H1 (cell line): ENCODE measurements at regions not wholly inside any gene's neighbourhood (a gene's known extent, or its start where the extent isn't known, plus 50 kb on each side); places are given as distances from the start of the nearest gene placed in this dataset.

Experiments
- CHD2 ChIP-seq: IDR thresholded peaks from 2 replicates; pipeline ENCODE4 v1.6.1; 2012; ENCODE audit warnings: low read length, improper control_type of control experiment
- PHF8 ChIP-seq: fragments of 200-600 bp; sonication (generic); conservative IDR thresholded peaks from 2 replicates; pipeline ENCODE4 v1.7.1; 2012; ENCODE audit warnings: low read depth, mild to moderate bottlenecking, inconsistent platforms, low read length, moderate library complexity
- RFX5 ChIP-seq: IDR thresholded peaks from 2 replicates; pipeline ENCODE4 v1.6.1; 2011; ENCODE audit warnings: low read depth, low read length, improper control_type of control experiment, borderline replicate concordance
- SIX5 ChIP-seq: IDR thresholded peaks from 2 replicates; pipeline ENCODE4 v1.6.1; 2011; ENCODE audit warnings: mild to moderate bottlenecking, low read depth, low read length
- TF ChIP-seq, protein P1 (sequence below): fragments of 300-600 bp; sonication (generic); IDR thresholded peaks from 2 replicates; pipeline ENCODE4 v1.7.1; 2012; ENCODE audit warnings: low read length, moderate library complexity, mild to moderate bottlenecking, inconsistent platforms; ENCODE audit not compliant: insufficient replicate concordance

DNA sequence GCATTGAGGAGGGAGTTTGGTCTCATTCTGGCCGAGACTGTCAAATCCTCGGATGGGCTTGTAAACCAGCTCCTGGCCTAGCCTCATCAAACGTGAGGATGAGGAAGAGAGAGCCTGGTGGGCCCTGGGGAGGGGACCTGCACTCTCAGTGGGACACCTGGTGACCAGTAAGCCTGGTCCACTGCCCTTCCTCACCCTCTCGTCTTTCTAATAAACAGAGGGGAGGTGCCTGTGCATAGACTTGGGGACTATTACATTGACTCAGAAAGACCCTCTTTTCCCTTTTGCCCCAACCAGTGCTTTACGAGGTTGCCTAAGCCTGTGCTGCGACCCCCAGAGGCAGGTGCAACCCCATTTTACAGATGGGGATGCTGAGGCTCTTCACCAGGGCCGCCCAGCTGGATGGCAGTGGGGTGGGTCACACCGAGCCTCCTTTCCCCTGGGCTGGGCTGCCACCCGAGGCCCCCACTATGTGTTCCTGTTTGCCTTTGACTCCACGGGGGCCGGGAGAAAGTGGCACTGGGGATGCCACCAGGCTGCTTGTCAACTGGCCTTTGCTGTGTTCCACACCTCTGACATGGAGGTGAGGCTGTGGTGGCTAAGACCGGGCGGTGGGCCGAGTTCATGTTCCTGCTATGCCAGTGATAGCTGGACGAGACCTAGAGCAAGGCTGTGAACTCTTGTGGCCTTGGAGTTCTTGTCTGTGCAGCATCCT is 85.9 kb downstream of the GLI2 start (continued):
- TF ChIP-seq, protein P1, sequence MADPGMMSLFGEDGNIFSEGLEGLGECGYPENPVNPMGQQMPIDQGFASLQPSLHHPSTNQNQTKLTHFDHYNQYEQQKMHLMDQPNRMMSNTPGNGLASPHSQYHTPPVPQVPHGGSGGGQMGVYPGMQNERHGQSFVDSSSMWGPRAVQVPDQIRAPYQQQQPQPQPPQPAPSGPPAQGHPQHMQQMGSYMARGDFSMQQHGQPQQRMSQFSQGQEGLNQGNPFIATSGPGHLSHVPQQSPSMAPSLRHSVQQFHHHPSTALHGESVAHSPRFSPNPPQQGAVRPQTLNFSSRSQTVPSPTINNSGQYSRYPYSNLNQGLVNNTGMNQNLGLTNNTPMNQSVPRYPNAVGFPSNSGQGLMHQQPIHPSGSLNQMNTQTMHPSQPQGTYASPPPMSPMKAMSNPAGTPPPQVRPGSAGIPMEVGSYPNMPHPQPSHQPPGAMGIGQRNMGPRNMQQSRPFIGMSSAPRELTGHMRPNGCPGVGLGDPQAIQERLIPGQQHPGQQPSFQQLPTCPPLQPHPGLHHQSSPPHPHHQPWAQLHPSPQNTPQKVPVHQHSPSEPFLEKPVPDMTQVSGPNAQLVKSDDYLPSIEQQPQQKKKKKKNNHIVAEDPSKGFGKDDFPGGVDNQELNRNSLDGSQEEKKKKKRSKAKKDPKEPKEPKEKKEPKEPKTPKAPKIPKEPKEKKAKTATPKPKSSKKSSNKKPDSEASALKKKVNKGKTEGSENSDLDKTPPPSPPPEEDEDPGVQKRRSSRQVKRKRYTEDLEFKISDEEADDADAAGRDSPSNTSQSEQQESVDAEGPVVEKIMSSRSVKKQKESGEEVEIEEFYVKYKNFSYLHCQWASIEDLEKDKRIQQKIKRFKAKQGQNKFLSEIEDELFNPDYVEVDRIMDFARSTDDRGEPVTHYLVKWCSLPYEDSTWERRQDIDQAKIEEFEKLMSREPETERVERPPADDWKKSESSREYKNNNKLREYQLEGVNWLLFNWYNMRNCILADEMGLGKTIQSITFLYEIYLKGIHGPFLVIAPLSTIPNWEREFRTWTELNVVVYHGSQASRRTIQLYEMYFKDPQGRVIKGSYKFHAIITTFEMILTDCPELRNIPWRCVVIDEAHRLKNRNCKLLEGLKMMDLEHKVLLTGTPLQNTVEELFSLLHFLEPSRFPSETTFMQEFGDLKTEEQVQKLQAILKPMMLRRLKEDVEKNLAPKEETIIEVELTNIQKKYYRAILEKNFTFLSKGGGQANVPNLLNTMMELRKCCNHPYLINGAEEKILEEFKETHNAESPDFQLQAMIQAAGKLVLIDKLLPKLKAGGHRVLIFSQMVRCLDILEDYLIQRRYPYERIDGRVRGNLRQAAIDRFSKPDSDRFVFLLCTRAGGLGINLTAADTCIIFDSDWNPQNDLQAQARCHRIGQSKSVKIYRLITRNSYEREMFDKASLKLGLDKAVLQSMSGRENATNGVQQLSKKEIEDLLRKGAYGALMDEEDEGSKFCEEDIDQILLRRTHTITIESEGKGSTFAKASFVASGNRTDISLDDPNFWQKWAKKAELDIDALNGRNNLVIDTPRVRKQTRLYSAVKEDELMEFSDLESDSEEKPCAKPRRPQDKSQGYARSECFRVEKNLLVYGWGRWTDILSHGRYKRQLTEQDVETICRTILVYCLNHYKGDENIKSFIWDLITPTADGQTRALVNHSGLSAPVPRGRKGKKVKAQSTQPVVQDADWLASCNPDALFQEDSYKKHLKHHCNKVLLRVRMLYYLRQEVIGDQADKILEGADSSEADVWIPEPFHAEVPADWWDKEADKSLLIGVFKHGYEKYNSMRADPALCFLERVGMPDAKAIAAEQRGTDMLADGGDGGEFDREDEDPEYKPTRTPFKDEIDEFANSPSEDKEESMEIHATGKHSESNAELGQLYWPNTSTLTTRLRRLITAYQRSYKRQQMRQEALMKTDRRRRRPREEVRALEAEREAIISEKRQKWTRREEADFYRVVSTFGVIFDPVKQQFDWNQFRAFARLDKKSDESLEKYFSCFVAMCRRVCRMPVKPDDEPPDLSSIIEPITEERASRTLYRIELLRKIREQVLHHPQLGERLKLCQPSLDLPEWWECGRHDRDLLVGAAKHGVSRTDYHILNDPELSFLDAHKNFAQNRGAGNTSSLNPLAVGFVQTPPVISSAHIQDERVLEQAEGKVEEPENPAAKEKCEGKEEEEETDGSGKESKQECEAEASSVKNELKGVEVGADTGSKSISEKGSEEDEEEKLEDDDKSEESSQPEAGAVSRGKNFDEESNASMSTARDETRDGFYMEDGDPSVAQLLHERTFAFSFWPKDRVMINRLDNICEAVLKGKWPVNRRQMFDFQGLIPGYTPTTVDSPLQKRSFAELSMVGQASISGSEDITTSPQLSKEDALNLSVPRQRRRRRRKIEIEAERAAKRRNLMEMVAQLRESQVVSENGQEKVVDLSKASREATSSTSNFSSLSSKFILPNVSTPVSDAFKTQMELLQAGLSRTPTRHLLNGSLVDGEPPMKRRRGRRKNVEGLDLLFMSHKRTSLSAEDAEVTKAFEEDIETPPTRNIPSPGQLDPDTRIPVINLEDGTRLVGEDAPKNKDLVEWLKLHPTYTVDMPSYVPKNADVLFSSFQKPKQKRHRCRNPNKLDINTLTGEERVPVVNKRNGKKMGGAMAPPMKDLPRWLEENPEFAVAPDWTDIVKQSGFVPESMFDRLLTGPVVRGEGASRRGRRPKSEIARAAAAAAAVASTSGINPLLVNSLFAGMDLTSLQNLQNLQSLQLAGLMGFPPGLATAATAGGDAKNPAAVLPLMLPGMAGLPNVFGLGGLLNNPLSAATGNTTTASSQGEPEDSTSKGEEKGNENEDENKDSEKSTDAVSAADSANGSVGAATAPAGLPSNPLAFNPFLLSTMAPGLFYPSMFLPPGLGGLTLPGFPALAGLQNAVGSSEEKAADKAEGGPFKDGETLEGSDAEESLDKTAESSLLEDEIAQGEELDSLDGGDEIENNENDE = no peak
- no peak for TF ChIP-seq SIX5
- TF ChIP-seq RFX5 = no peak
- no peak for TF ChIP-seq PHF8
- TF ChIP-seq CHD2 = no peak
